GM12875 (cell line): ENCODE measurements at regions not wholly inside any gene's neighbourhood (a gene's known extent, or its start where the extent isn't known, plus 50 kb on each side); places are given as distances from the start of the nearest gene placed in this dataset.

Experiments used
- H3K4me3 ChIP-seq: one replicate; pipeline ENCODE4 v1.5.1; 2011; ENCODE audit warnings: low read depth, low read length, control low read depth
- CTCF ChIP-seq: IDR thresholded peaks from 2 replicates; pipeline ENCODE4 v1.5.1; 2011; ENCODE audit warnings: low read depth, mild to moderate bottlenecking, control low read depth, inconsistent platforms, low read length, moderate library complexity, borderline replicate concordance; ENCODE audit not compliant: insufficient read depth

DNA sequence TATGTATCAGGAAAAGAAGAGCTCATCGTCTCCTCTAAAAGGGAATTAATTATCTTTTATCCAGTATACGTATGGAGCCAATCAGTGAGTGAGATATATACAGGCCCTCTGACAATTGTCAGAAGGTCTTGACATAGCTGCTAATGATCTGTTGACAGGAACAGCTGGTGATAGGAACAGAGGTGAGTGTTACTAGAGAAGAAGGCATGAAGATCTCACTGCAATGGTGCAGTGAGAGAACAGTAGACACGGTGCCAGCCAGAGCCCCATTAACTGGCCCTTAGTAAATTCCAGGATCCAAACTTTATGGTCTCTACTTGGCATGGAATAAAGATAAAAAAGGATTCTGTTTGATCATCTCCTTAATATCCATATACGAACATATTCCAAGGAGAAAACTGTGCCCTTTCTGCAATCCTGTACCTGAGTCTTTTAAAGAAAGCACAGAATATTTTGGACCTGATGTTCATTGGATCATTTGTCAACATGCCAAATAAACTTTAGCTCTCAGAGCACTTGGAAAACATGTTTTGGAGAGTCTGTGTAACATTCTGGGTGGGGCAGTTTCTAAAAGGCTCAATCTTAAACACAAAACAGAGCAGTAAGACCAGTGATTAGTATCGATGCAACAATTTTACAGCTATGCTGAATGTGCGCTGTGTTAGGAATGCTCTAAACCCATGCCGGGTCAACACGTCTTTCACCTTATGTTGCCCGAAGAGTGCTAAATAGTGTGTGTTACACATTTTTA lies 135.8 kb upstream of the CITED2 start:
- no peak overlapping the region for H3K4me3 ChIP-seq
- TF ChIP-seq CTCF: no peak

GRCh38 chr6:139509167-139509566 lies 134.7 kb upstream of the CITED2 start:
- no peak for TF ChIP-seq CTCF
- H3K4me3 ChIP-seq: no peak overlapping the region

DNA sequence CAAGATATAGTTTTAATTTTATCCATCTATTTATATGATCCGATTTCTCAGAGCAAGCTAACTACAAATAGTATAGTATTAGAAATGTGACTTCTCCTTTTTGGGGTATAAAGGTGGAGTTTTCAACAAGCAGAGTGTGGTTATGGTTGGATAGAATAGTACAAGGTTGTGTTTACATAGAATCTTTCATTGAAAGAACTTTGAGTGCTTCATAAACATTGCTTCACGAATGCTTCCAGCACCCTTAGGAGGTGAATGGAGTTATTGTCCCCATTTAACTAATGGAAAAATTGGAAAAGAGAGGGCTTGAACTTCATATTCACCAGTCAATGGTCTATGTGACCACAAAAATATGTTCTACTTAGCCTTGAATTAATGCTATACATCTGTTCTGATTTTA lies 134.1 kb upstream of the CITED2 start:
- no peak for TF ChIP-seq CTCF
- no peak overlapping the region for H3K4me3 ChIP-seq

DNA sequence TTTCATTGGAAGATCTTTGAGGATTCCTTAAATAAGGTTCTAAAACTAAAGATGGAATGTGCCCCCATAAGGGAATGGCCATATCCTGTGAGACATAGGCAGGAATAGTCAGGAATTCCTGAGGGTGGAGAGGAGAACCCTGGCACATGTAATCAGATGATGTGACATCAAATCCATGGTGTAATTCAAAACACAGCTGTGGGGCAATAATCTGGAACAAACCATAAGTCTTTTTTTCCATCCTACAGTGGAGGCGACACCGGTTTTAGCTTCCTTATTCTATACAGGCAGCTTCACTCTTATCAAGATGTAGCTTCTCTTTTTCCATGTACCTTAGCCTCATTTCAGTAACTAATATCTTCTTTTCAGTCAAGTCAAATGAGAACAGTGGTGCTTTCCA lies 133.6 kb upstream of the CITED2 start:
- H3K4me3 ChIP-seq: no peak overlapping the region
- no peak for TF ChIP-seq CTCF

- TF ChIP-seq CTCF: no peak
- H3K4me3 ChIP-seq: no peak overlapping the region
These were observed 126.5 kb upstream of the CITED2 start for GRCh38 chr6:139500977-139501376.

GRCh38 chr6:139498715-139499114 lies 124.3 kb upstream of the CITED2 start:
- no peak overlapping the region for H3K4me3 ChIP-seq
- TF ChIP-seq CTCF: no peak

GRCh38 chr6:139497345-139497961 lies 123.0 kb upstream of the CITED2 start:
- no peak for TF ChIP-seq CTCF
- H3K4me3 ChIP-seq: no peak overlapping the region
